ENCODE measurements at regions not wholly inside any gene's neighbourhood (a gene's known extent, or its start where the extent isn't known, plus 50 kb on each side); places are given as distances from the start of the nearest gene placed in this dataset.

- no peaks in the 10 kb centered on the region for H3K27me3 ChIP-seq
- H3K4me1 ChIP-seq: no peaks in the 10 kb centered on the region
- intact Hi-C loops (cut with DNase I; ENCODE audit: low total_unique reads): no loop called here
- WGBS, 5 donors: 27 to 68% (median 64%) methylated on average over 1 of the region's 1 CpG
- no peak overlapping the region for H3K4me3 ChIP-seq
- H3K9me3 ChIP-seq: peaks cover 0 to 9% (median 4%) of the 10 kb centered on the region in 4 donors
- no peaks in the 10 kb centered on the region for H3K36me3 ChIP-seq
- no peak overlapping the region for H3K27ac ChIP-seq
- no peak for DNase-seq
- no peak for TF ChIP-seq POLR2AphosphoS5 (IDR thresholded peaks at IDR 0.05)
- no peak for TF ChIP-seq EP300 (IDR thresholded peaks at IDR 0.05)
- no peak for TF ChIP-seq POLR2A (IDR thresholded peaks at IDR 0.05)
- TF ChIP-seq CTCF (IDR thresholded peaks at IDR 0.05): no peak
These were observed 115.8 kb upstream of the LAMA2 start for GRCh38 chr6:128767150-128767549.

- Histone ChIP-seq H3K9me3 (peaks cover 0 to 9% (median 4%) of the 10 kb centered on the region in 4 donors), H3K4me1 (no peaks in the 10 kb centered on the region), H3K4me3 (no peak overlapping the region), H3K27me3 (no peaks in the 10 kb centered on the region), H3K27ac (no peak overlapping the region), H3K36me3 (no peaks in the 10 kb centered on the region)
- DNase-seq: no peak
- intact Hi-C loops (cut with DNase I; ENCODE audit: low total_unique reads): no loop called here
- TF ChIP-seq POLR2A (IDR thresholded peaks at IDR 0.05): no peak
- TF ChIP-seq CTCF (IDR thresholded peaks at IDR 0.05): no peak
- 45 to 63% (median 57%) methylated on average over 2 of the region's 2 CpGs for WGBS, 5 donors
These were observed 119.2 kb upstream of the LAMA2 start for GRCh38 chr6:128763599-128764300.

GRCh38 chr6:128759901-128760300 is 123.0 kb upstream of the LAMA2 start:
- DNase-seq: no peak
- no peaks in the 10 kb centered on the region for H3K4me1 ChIP-seq
- 92 to 96% (median 94%) methylated on average over 3 of the region's 3 CpGs for WGBS, 5 donors
- no peaks in the 10 kb centered on the region for H3K9me3 ChIP-seq
- TF ChIP-seq EP300 (IDR thresholded peaks at IDR 0.05): no peak
- TF ChIP-seq POLR2AphosphoS5 (IDR thresholded peaks at IDR 0.05): no peak
- TF ChIP-seq CTCF (IDR thresholded peaks at IDR 0.05): no peak
- TF ChIP-seq POLR2A (IDR thresholded peaks at IDR 0.05): no peak
- intact Hi-C loops (cut with DNase I; ENCODE audit: low total_unique reads): no loop called here
- no peak overlapping the region for H3K27ac ChIP-seq
- no peaks in the 10 kb centered on the region for H3K27me3 ChIP-seq
- no peaks in the 10 kb centered on the region for H3K36me3 ChIP-seq
- no peak overlapping the region for H3K4me3 ChIP-seq

GRCh38 chr6:128759447-128759846 is 123.5 kb upstream of the LAMA2 start:
- Histone ChIP-seq H3K27me3 (no peaks in the 10 kb centered on the region), H3K4me1 (no peaks in the 10 kb centered on the region), H3K27ac (no peak overlapping the region), H3K36me3 (no peaks in the 10 kb centered on the region), H3K4me3 (no peak overlapping the region), H3K9me3 (no peaks in the 10 kb centered on the region)
- intact Hi-C loops (cut with DNase I; ENCODE audit: low total_unique reads): no loop called here
- TF ChIP-seq CTCF (IDR thresholded peaks at IDR 0.05): no peak
- DNase-seq: no peak

All from stomach (tissue), 8 donors.